ENCODE measurements at regions not wholly inside any gene's neighbourhood (a gene's known extent, or its start where the extent isn't known, plus 50 kb on each side); places are given as distances from the start of the nearest gene placed in this dataset.

DNA sequence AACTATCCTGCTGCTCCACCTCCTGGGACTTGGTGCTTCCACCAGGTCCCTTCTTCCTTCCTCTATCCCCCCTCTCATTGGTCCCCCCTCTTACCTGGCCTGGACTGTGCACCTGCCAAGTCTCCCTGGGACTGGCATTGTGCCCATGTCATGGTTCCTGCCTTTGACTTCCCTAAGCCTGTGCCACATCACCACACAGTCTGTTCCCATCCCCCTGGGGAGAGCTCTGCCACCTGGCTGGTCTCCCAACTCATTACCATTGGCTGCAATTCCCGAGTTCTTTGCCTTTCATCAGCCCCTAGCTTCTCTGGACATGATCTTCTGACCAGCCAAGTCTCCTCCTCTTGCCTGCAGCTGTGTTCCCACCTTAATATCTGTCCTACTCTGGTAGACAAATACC, 180.3 kb downstream of the SREK1 start:
- peaks cover 21% of the 10 kb centered on the region for H3K27me3 Mint-ChIP-seq
- H3K27ac Mint-ChIP-seq: no peak overlapping the region
- DNase-seq: no peak
- no peaks in the 10 kb centered on the region for H3K4me1 Mint-ChIP-seq
- no peaks in the 10 kb centered on the region for H3K36me3 Mint-ChIP-seq
- H3K9me3 Mint-ChIP-seq: no peaks in the 10 kb centered on the region
- CTCF ChIA-PET: interaction anchor here (0.9 to 1.3 kb wide), 3 partner anchors 15 to 18 kb away, joined by 3 to 4 read pairs (median 3); no protein-coding TSS in a partner anchor
- H3K4me3 Mint-ChIP-seq: no peak overlapping the region

- H3K36me3 Mint-ChIP-seq: no peaks in the 10 kb centered on the region
- no peak overlapping the region for H3K27ac Mint-ChIP-seq
- no peaks in the 10 kb centered on the region for H3K9me3 Mint-ChIP-seq
- no peaks in the 10 kb centered on the region for H3K4me1 Mint-ChIP-seq
- CTCF ChIA-PET: no interaction called here
- no peak overlapping the region for H3K4me3 Mint-ChIP-seq
- DNase-seq: no peak
- peaks cover 15% of the 10 kb centered on the region for H3K27me3 Mint-ChIP-seq
These were observed 182.2 kb downstream of the SREK1 start for GRCh38 chr5:66326276-66326675.

DNA sequence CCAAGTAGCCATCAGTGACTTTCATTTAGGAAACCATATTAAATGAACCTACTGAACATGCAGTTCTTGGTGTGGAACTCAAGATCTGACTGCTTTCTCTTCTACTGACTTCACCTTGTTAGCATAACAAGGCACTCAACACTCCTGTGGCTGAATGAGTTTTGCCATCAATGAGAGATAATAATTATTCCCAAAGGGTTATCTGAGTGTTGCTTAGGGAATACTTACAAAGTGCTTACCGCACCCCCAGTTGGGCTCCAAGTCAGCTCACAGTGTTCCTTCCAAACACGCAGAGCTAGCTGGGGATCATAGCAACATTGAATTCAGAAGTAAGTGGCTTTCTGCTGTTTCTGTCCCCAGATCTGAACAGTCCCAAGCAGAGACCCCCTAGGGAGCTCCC, 182.9 kb downstream of the SREK1 start:
- Mint-ChIP-seq H3K9me3 (no peaks in the 10 kb centered on the region), H3K36me3 (no peaks in the 10 kb centered on the region), H3K4me1 (no peaks in the 10 kb centered on the region), H3K27ac (no peak overlapping the region), H3K27me3 (peaks cover 15% of the 10 kb centered on the region), H3K4me3 (no peak overlapping the region)
- no peak for DNase-seq
- CTCF ChIA-PET: no interaction called here

- Mint-ChIP-seq H3K36me3 (no peaks in the 10 kb centered on the region), H3K27me3 (peaks cover 15% of the 10 kb centered on the region), H3K4me1 (no peaks in the 10 kb centered on the region), H3K9me3 (no peaks in the 10 kb centered on the region), H3K4me3 (no peak overlapping the region), H3K27ac (no peak overlapping the region)
- DNase-seq: no peak
- CTCF ChIA-PET: interaction anchor here (0.9 to 1.6 kb wide), 3 partner anchors 10 to 23 kb away, joined by 4 to 8 read pairs (median 6); no protein-coding TSS in a partner anchor
These were observed 185.0 kb downstream of the SREK1 start for GRCh38 chr5:66329078-66329477.

- Mint-ChIP-seq H3K36me3 (no peaks in the 10 kb centered on the region), H3K9me3 (no peaks in the 10 kb centered on the region), H3K27ac (no peak overlapping the region), H3K4me3 (no peak overlapping the region), H3K27me3 (peaks cover 13% of the 10 kb centered on the region), H3K4me1 (no peaks in the 10 kb centered on the region)
- CTCF ChIA-PET: interaction anchor here (0.9 to 1.3 kb wide), 2 partner anchors 12 to 28 kb away, joined by 3 read pairs; no protein-coding TSS in a partner anchor
- no peak for DNase-seq
These were observed 189.1 kb downstream of the SREK1 start for GRCh38 chr5:66333192-66333591.

DNA sequence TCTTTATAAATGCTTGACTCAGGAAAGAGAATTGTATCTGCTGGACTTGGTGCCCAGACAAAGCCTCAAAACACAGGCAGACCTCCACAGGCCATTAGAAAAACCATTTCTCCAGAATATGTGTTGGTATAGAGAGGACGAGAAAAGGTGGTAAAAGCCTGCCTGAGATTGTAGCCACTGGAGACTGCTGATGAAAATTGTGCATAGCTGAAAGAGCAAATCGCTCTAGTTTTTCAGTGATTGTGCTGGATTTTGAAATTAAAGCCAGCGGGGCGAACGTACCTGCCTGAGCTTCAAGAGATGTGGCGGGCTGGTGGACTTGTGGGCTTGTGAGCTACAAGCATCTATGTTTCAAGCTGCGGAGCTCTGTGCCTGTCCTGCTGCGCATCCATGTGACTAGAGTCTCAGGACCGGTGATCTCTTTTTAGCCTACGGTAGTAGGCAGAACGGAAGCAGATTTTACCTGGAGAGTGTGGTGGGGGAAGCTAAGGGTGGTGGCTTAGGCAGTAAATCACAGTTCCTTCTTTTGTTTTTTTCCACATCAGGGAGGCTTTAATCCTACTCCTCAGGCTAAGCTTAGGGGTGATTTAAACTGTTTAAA, 193.6 kb downstream of the SREK1 start:
- Mint-ChIP-seq H3K36me3 (no peaks in the 10 kb centered on the region), H3K4me1 (no peaks in the 10 kb centered on the region), H3K27ac (no peak overlapping the region), H3K27me3 (peaks cover 17% of the 10 kb centered on the region), H3K4me3 (no peak overlapping the region), H3K9me3 (no peaks in the 10 kb centered on the region)
- CTCF ChIA-PET: interaction anchor here (0.5 to 2.1 kb wide), 2 partner anchors 31 to 102 kb away, joined by 4 to 6 read pairs; no protein-coding TSS in a partner anchor
- no peak for DNase-seq

GRCh38 chr5:66338828-66339227, 194.7 kb downstream of the SREK1 start:
- H3K36me3 Mint-ChIP-seq: no peaks in the 10 kb centered on the region
- CTCF ChIA-PET: interaction anchor here (0.7 to 2.1 kb wide), 2 partner anchors 9 to 32 kb away, joined by 4 to 6 read pairs; no protein-coding TSS in a partner anchor
- H3K27ac Mint-ChIP-seq: no peak overlapping the region
- no peak overlapping the region for H3K4me3 Mint-ChIP-seq
- H3K4me1 Mint-ChIP-seq: no peaks in the 10 kb centered on the region
- H3K27me3 Mint-ChIP-seq: peaks cover 17% of the 10 kb centered on the region
- DNase-seq: no peak
- H3K9me3 Mint-ChIP-seq: no peaks in the 10 kb centered on the region

DNA sequence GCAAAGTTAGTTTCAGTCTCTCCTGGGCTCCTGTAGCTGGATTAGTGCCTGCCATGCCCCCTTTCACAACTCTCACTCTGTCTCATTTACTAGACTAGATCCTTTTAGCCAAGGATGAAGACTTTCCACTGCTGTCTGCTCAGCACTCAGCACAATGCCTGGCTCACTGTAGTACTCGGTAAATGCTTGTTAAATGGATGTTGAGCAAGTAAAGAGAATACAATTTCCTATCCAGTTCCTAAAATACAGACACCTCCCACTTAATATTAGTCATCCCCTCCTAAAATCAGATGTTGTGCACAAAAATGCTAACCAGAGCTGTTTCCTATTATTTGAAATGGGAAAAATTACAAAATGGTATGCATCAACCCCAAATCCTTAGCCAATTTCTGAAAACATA, 195.8 kb downstream of the SREK1 start:
- CTCF ChIA-PET: no interaction called here
- H3K27me3 Mint-ChIP-seq: peaks cover 19% of the 10 kb centered on the region
- H3K36me3 Mint-ChIP-seq: no peaks in the 10 kb centered on the region
- H3K4me1 Mint-ChIP-seq: no peaks in the 10 kb centered on the region
- no peak overlapping the region for H3K27ac Mint-ChIP-seq
- no peaks in the 10 kb centered on the region for H3K9me3 Mint-ChIP-seq
- H3K4me3 Mint-ChIP-seq: no peak overlapping the region
- no peak for DNase-seq

DNA sequence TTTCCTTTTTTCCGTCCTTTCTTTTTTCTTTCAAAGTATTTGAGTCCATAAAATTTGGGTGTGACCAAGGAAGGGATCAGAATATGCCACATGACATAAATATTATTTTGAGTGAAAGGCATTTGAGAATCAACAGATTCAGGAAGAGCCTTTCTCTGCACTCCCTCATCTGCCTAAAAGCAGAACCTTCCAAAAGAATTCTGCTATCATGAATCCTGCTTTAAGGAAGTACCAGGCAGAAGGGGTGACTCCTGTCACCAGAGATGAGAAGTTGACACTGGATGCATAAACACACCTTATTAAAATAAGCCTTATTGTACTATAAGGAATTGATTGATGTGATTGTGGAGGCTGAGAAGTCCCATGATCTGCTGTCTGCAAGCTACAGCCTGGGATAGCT, 196.7 kb downstream of the SREK1 start:
- no peak for DNase-seq
- Mint-ChIP-seq H3K4me1 (no peaks in the 10 kb centered on the region), H3K4me3 (no peak overlapping the region), H3K36me3 (no peaks in the 10 kb centered on the region), H3K27me3 (peaks cover 17% of the 10 kb centered on the region), H3K27ac (no peak overlapping the region), H3K9me3 (no peaks in the 10 kb centered on the region)
- CTCF ChIA-PET: no interaction called here

GRCh38 chr5:66342341-66342880, 198.3 kb downstream of the SREK1 start:
- CTCF ChIA-PET: no interaction called here
- Mint-ChIP-seq H3K4me1 (no peaks in the 10 kb centered on the region), H3K27me3 (peaks cover 21% of the 10 kb centered on the region), H3K36me3 (no peaks in the 10 kb centered on the region), H3K9me3 (no peaks in the 10 kb centered on the region), H3K4me3 (no peak overlapping the region), H3K27ac (no peak overlapping the region)
- DNase-seq: no peak

DNA sequence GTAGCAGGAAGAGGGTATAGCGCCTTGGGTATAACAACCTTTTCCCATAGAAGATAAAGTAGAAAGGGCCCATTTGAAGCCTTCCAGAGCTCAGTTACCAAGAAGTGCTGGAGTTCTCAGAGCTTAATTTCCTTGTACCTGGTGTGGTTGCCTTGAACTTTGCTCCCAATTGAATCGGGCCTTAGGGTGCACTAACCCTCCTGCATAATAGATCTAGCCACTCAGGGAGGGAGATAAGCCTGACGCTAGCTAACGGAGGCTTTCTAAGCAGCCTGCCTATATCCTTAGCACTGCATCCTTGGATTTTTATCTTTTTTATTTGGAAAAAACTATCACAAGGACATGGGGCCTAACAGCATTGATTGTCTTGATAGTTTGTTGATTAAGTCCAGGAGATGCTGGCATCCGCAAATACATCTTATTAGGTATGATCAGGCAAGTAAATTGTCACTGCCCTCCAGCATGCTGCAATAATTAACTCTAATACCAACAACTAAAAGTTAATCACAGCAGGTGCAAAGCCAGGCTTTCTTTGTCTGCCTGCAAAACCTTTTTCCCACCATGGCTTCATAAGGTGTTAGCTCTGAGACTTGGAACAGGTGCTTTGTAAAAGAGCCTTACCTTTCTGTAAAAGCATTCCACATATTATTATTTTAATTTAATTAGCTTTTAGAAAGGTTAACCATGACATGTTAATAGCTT, 199.4 kb downstream of the SREK1 start:
- DNase-seq: no peak
- Mint-ChIP-seq H3K9me3 (no peaks in the 10 kb centered on the region), H3K4me1 (no peaks in the 10 kb centered on the region), H3K27ac (no peak overlapping the region), H3K36me3 (no peaks in the 10 kb centered on the region), H3K27me3 (peaks cover 24% of the 10 kb centered on the region), H3K4me3 (no peak overlapping the region)
- CTCF ChIA-PET: no interaction called here

- Mint-ChIP-seq H3K9me3 (no peaks in the 10 kb centered on the region), H3K27me3 (peaks cover 17% of the 10 kb centered on the region), H3K4me3 (no peak overlapping the region), H3K36me3 (no peaks in the 10 kb centered on the region), H3K4me1 (no peaks in the 10 kb centered on the region), H3K27ac (no peak overlapping the region)
- no peak for DNase-seq
- CTCF ChIA-PET: interaction anchor here (0.6 kb wide), 1 partner anchor 156 kb away, joined by 3 read pairs; no protein-coding TSS in a partner anchor
These were observed 200.4 kb downstream of the SREK1 start for GRCh38 chr5:66344544-66344943.

DNA sequence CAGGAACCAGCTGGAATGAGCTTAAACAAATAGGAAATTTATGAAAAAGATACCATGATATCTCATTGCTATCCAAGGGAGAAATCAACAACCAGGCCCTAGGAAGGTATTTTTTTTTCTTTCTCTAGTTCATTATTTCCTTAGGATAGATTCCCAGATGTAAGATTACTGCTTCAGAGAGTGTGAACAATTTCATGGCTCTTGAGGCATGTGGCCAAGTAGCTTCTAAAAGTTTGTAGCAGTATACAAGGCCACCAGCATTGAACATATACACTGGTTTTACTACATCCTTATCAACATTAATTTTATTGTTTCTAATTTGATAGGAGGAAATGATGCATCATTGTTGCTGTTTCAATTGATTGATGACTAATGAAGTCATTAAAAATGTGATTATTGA, 201.2 kb downstream of the SREK1 start:
- CTCF ChIA-PET: interaction anchor here (0.6 kb wide), 1 partner anchor 157 kb away, joined by 3 read pairs; no protein-coding TSS in a partner anchor
- H3K4me3 Mint-ChIP-seq: no peak overlapping the region
- H3K4me1 Mint-ChIP-seq: no peaks in the 10 kb centered on the region
- no peak for DNase-seq
- no peak overlapping the region for H3K27ac Mint-ChIP-seq
- no peaks in the 10 kb centered on the region for H3K36me3 Mint-ChIP-seq
- H3K27me3 Mint-ChIP-seq: peaks cover 17% of the 10 kb centered on the region
- H3K9me3 Mint-ChIP-seq: no peaks in the 10 kb centered on the region

- peaks cover 18% of the 10 kb centered on the region for H3K27me3 Mint-ChIP-seq
- H3K36me3 Mint-ChIP-seq: no peaks in the 10 kb centered on the region
- CTCF ChIA-PET: interaction anchor here (1.0 kb wide), 1 partner anchor 10 kb away, joined by 3 read pairs; no protein-coding TSS in a partner anchor
- H3K9me3 Mint-ChIP-seq: no peaks in the 10 kb centered on the region
- no peak for DNase-seq
- H3K4me1 Mint-ChIP-seq: no peaks in the 10 kb centered on the region
- no peak overlapping the region for H3K4me3 Mint-ChIP-seq
- H3K27ac Mint-ChIP-seq: no peak overlapping the region
These were observed 202.8 kb downstream of the SREK1 start for GRCh38 chr5:66346869-66347268.

Measured in activated naive CD4-positive, alpha-beta T cell treated with anti-CD3 and anti-CD28 coated beads, Interleukin-2, amount 10 ng/mL, durations not matched to agents 7 days and 5 days (primary cell).